Activated T-cell treated with anti-CD3 and anti-CD28 coated beads for 1 hour (primary cell): ENCODE measurements at regions not wholly inside any gene's neighbourhood (a gene's known extent, or its start where the extent isn't known, plus 50 kb on each side); places are given as distances from the start of the nearest gene placed in this dataset.
A peak's percentile ranks its signal among the peaks of the same experiment; 100 is the strongest.
"Not testable (repeated sequence)": the region's sequence is repeated elsewhere in the genome, so short reads cannot be mapped to it uniquely, and the experiment has no call there.

Experiments used
- DNase-seq: peaks from one replicate; pipeline ENCODE4 v3.0.0-alpha.2; 2020; ENCODE audit warnings: low read depth

DNA sequence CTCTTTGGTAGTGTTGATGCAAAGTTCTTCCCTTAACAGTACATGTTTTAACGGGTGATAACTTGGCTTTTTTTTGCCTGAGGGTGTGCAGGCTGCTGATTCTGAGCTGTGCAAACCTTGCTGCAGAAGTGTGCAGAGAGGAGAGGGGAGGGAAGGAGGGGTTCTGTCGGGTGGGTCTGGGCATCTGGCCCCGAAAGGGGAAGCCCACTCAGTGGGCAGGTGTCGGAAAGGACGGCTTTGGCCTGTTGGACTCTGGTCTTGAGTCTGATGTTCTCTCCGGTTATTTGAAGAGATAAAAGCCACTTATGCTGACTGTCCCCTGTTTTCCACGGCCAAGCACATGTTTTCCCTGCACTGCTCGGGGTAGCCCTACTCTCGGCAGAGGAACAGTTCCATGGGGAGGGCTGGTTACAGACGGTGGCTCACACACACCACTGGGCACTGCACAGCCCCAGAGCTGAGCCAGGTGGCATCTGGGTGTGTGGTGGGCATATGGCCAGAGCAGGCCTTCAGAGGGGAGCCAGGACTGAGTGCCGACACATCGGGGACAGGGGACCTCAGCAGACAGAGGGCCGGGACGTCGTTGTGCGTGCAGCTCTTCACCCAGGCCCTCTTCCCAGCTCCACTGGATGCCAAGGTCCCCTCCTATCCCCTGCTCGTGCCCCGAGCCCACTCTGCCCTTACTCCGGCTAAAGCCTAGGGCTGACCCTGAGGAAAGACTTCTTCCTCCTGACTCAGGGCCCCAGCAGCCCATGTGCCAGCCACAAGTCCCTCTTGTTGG, 93.2 kb downstream of the TEX29 start:
- DNase-seq: no peak

DNA sequence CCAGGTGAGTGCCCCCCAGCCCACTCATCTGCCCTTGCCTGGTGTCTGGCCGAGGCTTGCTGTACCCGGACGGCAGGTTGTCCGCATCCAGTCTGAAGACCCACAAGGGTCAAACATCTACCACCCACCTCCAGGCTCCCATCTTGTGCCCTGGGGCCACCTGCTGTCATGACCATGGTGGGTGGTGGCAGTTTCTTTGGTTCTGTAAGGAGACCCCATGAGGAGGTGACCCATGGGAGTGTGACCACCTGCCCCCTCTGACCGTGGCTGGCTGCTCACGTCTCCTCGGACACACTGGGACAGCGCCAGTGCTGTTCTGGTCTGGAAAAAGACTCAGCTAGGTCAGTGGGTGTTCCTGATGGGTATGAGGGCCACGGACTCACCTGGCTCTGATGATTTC, 93.9 kb downstream of the TEX29 start:
- DNase-seq: no peak

DNA sequence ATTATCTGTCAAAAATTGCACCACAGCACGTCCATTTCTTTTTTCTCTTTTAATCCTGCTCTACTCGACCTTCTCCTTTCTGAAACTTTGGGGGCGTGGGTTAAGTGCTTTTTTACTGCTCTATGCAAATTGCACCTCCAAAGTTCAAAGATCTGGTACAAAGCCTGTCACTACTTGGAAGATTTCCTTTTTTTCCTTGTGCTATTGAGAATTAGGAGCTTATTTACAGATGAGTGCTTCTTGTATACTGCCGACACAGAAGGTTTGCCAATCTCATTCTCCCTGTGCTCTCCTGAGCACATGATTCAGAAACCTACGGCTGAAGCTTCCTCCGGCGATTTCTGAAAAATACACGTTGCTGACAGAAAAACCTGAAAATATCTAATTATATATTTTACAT, 94.8 kb downstream of the TEX29 start:
- no peak for DNase-seq

DNA sequence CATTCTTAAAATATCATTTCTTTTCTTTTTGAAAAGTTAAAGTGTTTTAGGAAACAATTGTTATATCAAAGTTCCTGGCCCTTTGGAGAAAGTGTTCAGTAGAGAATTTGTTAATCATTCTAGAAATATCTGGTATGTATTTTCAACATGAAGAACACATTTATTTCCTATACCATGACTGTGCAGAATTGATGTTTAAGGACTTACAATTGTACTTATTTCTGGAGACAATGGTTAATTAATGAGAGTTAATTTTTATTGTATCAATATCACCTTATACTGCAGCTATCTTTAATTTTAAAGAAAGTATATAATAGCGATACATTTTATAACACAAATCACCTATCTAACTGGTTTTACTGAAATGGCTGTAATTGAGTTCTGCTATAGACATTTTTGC, 95.3 kb downstream of the TEX29 start:
- DNase-seq: no peak

DNA sequence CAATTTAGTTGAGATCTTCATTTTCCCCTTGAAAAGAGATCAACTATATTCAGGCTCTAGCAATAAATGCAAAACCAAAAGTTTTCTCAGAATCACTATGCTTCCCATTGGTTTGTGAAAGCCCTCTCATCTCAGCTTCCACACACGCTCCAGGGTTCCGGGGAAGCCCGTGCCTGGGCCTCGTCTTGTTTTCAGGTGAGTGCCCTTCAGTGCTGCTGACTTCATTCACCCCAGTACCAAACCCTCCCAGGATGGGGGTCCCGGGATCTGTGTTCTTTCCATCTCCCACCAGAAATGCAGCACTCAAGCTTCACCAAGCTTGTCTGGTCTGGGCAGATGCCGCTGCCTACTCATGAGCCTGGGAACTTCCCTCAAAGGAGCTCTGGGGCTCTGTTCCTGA, 97.7 kb downstream of the TEX29 start:
- no peak for DNase-seq

DNA sequence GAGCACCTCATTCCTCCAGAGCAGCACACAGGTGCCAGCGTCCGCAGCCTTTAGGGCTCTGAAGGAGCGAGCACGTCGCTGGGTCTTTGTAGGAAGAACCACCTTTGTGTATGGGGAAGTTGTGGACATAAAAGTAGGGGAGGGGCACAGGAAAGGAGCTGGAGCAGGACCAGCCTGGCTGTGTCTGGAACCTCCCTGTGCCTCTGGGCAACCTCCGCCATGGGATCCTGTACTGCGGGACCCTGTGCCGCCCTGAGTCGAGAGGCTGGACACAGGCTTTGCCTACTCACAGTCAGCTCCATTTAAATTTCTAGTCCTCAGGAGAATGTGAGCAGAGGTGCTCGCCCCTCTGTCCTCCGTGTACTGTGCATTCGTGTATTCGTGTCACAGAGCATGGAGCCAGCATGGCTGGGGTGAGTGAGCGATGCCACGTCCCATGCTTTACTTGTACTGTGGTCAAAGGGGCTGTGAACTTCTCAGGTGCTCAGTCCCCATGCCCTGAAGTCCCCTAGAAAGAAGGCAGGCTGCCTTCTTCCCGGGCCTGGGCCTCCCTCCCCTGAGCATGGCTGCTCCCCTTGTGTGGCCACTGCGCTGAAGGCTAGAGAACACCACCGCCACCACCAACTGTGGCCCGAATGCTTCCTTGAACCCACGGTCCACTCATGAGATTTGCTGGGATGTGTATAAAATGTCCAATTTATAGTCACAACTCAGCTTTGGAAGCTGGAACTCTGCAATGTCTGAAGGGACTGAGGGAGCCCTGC, 99.9 kb downstream of the TEX29 start:
- no peak for DNase-seq

DNA sequence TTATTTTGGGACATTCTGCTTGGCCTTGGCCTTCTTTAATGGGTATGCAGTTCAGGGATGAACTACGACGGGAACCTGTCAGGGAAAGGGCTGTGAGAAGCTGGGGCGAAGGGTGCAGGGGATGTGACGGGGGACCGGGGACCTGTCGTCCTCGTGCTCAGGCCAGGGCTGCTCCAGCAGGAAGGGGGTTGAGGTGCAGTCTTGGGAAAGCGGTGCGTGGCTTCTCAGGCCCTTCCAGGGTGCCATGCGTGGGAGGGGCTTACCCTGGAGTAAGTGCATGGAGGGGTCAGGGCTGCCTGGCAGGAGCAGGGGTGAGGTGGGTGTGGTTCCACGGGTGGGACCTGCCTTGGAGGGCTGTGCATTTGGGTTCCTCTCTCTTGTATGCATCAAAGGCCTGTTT, 100.8 kb downstream of the TEX29 start:
- DNase-seq: no peak

- no peak for DNase-seq
Observed at GRCh38 chr13:111422348-111422747, 101.9 kb downstream of the TEX29 start.

- no peak for DNase-seq
Observed at GRCh38 chr13:111423168-111423785, 102.8 kb downstream of the TEX29 start.

GRCh38 chr13:111424134-111424533, 103.7 kb downstream of the TEX29 start:
- no peak for DNase-seq

DNA sequence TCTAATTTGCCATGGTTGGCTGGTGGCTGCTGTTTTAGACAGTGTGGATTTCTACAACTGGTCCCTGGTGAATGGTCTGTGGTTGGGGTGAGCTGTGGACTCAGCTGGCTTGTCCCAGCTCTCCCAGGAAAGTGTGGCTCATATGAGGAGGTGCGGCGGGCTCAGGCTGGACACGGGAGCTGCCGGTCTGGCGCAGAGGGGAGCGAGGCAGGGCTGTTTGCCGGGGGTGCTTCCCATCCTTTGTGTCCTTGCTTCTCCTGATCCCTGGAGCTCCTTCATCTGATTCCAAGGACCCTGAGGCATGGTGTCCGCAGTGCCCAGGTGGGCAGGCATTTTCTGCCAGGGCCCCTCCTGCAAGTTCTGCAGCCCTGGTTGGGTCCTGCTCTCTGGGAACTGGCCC, 104.9 kb downstream of the TEX29 start:
- DNase-seq: no peak

GRCh38 chr13:111429064-111429558, 108.7 kb downstream of the TEX29 start:
- peak; percentile 19 for DNase-seq

DNA sequence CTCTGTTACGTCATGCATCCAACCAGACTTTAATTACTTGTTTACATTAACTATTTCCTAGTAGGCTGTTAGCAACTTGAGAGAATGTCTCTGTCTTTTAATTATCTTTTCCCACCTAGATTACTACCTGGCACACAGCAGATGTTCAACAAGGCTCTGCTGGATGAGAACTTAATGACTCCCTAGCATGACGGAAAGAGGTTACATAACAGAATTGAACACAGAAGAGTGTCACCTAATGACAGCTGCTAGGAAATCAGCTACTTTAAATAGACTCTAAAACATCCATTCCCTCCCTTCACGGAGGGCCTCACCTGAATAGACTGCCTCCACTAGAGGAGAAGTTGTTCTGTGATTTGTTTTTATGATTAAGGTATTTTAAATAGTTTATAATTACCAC, 110.8 kb downstream of the TEX29 start:
- DNase-seq: no peak

DNA sequence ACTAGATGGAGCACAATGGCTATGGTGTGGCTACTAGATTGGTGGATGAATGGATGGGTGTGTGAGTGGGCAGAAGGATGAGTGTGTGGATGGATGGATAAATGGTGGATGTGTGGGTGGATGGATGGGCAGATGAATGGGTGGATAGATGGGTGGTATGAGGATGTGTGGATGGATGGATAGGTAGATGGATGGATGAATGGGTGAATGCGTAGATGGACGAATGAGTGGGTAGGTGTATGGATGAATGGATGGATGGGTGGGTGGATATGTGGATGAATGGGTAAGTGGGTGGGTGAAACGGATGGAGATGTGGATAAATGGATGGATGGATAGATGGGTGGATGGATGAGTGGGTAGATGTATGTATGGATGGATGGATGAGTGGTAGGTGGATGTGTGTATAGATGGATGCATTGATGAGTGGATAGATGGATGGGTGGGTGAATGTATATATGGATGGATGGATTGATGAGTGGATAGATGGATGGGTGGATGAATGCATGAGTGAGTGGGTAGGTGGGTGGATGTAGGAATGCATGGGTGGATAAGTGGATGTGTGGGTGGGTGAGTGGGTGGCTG, 114.2 kb downstream of the TEX29 start:
- no peak for DNase-seq

DNA sequence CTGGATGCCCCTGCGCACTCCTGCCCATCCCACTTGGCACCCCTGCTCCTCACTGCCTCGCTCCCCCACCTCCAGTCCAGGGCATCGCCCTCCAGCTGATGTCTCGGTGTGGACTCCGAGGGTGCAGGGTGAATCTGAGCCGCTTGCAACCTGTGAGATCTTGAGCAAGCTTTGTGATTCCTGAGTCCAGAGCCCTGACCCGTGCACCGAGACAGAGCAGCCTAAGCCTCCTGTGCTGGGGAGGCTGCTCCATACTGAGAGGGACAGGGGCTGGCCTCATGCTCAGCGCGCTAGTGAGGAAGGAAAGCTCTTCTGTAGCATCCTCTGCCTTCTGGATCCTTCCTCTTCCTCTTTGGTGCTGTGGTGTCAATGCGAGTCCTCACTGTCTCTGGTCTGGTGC, 116.0 kb downstream of the TEX29 start:
- no peak for DNase-seq

GRCh38 chr13:111437417-111437816, 117.0 kb downstream of the TEX29 start:
- DNase-seq: no peak

DNA sequence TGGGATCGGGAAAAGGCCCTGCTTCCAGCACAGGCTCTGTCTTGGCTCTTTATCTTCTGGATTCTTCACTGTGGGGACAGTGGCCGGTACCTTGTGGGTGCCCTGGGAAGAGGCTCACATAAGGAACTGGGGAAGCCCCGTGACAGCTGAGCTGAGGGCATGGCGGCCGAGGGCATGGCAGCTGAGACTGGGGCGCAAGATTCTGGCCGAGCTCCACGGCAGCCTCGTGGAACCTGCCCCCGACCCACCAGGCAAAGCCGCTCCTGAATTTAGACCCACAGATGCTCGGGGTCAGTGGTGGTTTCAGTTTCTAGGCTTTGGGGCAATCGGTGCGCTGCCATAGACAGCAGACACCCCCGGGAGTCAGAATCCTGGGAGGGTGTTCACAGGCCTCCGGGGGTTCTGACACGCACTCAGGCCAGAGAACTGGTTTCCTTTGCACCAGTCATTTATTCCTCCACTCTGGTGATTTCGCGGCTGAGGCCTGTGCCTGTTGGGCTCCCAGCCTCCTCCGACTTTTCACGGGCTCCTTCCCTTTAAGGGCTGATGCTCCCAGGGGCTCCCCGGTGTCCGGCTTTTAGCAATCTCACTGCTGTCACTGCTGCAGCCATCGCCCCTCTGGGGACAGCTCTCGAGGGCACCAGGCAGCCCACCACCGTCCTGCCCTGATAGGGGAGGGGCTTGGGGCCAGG, 117.6 kb downstream of the TEX29 start:
- DNase-seq: no peak

GRCh38 chr13:111440492-111440891, 120.0 kb downstream of the TEX29 start:
- DNase-seq: not testable (repeated sequence)

- DNase-seq: no peak
Observed at GRCh38 chr13:111443981-111444380, 123.5 kb downstream of the TEX29 start.

DNA sequence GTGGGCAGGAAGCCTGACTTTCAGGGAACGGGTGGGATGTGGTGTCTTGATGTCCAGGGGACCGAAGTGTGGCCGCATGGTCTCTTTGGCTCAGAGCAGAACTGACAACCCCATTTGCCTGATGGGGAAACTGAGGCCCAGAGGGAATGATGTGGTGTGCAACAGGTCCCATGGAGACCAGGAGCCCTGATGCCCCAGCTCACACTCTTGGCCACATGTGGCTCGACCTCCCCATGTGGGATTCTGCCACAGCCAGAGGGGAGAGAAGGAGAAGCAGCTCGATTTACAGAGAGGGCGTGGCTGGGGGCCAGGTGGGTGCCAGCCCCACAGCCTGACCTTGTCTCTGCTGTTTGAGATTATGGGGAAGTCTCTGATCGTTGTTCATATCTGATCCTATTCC, 128.1 kb downstream of the TEX29 start:
- no peak for DNase-seq

DNA sequence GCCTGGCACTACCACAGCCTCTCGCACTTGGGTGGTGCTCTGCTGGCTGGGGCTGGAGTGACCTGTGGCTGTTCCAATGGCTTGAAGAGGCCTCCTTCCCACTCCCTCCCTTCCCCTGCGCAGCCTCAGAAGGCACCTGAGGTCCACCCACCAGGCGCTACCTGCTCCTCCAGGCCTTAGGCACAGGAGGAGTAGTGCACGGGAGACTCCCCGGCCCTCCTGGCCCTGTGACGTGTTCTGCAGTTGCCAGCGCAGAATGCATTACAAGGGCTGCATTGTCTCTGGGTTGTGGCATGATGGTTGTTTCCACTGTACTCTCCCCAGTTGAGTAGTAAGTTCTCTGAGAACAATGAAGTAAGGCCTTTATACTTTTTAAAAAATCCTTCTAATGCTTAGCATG, 128.6 kb downstream of the TEX29 start:
- DNase-seq: no peak

DNA sequence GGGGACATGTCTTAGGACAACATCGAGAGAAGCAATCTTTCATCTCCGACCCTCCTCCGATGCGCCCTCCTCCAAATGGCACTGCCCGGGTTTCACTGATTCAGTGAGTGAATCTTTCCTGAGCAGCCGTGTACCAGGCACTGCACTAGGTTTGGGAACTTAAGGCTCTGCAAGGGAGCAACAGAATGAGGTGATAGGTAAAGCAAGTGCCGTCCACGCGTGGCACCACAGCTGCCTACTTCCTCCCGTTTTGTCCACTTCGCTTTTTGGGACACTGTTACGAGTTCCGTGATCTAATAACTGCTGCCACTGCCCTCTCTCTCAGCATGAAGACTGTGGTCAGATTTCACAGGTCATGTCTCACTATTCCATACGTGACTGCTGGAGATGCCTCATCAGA, 131.0 kb downstream of the TEX29 start:
- DNase-seq: no peak
